NCI-H187 (cell line): ENCODE measurements at regions not wholly inside any gene's neighbourhood (a gene's known extent, or its start where the extent isn't known, plus 50 kb on each side); places are given as distances from the start of the nearest gene placed in this dataset.
"Not testable (repeated sequence)": the region's sequence is repeated elsewhere in the genome, so short reads cannot be mapped to it uniquely, and the experiment has no call there.

ENCODE experiments used
- DNase-seq, 2 experiments: peaks; one replicate each; lab custom pipeline; 2025; lab: John Stamatoyannopoulos, UW

- DNase-seq, result no peak
Measured at GRCh38 chr16:75837264-75837663, 111.0 kb upstream of the CPHXL start.

- DNase-seq, result no peak
Measured at GRCh38 chr16:75837681-75838080, 111.4 kb upstream of the CPHXL start.

- no peak for DNase-seq
Measured at GRCh38 chr16:75841517-75841916, 115.2 kb upstream of the CPHXL start.

GRCh38 chr16:75847172-75847571 lies 120.9 kb upstream of the CPHXL start:
- DNase-seq, result no peak

- no peak for DNase-seq
Measured at GRCh38 chr16:75854152-75854551, 127.9 kb upstream of the CPHXL start.

- no peak for DNase-seq
Measured at GRCh38 chr16:75860326-75861053, 134.2 kb upstream of the CPHXL start.

- peak in 1 of 2 experiments; percentile 59 for DNase-seq
Measured at GRCh38 chr16:75861311-75862097, 135.2 kb upstream of the CPHXL start.

GRCh38 chr16:75862098-75862386 lies 135.8 kb upstream of the CPHXL start:
- DNase-seq, result no peak

GRCh38 chr16:75864243-75864642 lies 138.0 kb upstream of the CPHXL start:
- no peak for DNase-seq

- DNase-seq, result no peak
Measured at GRCh38 chr16:75865736-75866135, 139.4 kb upstream of the CPHXL start.

- DNase-seq, result no peak
Measured at GRCh38 chr16:75868636-75869632, 142.6 kb upstream of the CPHXL start.

- DNase-seq, result not testable (repeated sequence)
Measured at GRCh38 chr16:75881280-75881679, 155.0 kb upstream of the CPHXL start.

- no peak for DNase-seq
Measured at GRCh38 chr16:75899163-75899562, 172.9 kb upstream of the CPHXL start.

- DNase-seq, result no peak
Measured at GRCh38 chr16:75908331-75909117, 182.2 kb upstream of the CPHXL start.

- no peak for DNase-seq
Measured at GRCh38 chr16:75909746-75910145, 183.5 kb upstream of the CPHXL start.

GRCh38 chr16:75911896-75912295 lies 185.6 kb upstream of the CPHXL start:
- no peak for DNase-seq

- no peak for DNase-seq
Measured at GRCh38 chr16:75913958-75914357, 187.7 kb upstream of the CPHXL start.

- DNase-seq, result no peak
Measured at GRCh38 chr16:75916451-75916850, 190.2 kb upstream of the CPHXL start.

- no peak for DNase-seq
Measured at GRCh38 chr16:75918109-75918508, 191.8 kb upstream of the CPHXL start.

GRCh38 chr16:75919664-75920063 lies 193.4 kb upstream of the CPHXL start:
- no peak for DNase-seq

- no peak for DNase-seq
Measured at GRCh38 chr16:75921281-75921680, 195.0 kb upstream of the CPHXL start.

GRCh38 chr16:75922250-75922649 lies 196.0 kb upstream of the CPHXL start:
- DNase-seq, result no peak
